ENCODE measurements at regions not wholly inside any gene's neighbourhood (a gene's known extent, or its start where the extent isn't known, plus 50 kb on each side); places are given as distances from the start of the nearest gene placed in this dataset.

DNA sequence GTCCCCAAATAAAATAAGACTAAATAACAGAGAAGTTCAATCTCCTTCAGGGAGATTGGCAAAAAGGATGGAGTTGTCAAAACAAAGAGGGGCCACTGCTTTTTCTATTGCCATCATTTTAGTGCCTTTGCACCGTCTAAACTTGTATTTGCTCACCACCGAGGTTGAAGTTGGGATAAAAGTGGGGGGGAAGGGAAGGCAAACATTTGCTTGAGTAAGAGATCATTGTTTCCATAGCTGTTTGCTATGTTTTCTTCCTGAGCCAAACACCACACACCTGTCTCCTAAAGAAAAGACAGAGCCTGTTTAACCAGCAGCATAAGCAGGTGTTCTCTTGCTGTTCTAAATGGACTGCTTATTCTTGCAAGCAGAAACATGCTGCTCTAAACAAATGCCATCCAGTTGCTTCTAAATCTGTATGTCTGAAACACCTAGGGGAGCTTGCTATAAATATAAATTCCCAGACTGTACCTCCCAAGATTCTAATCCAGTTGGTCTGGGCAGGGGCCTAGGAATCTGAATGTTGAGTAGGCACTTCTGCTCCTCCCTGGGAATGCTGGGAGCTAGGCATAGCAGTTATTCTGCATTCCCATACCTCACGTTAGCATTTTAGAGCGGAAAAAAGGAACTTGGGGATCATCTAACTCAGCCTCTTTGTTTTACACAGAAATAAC is 179.4 kb upstream of the ARL4C start:
- H3K4me1 Mint-ChIP-seq = peaks cover 40 to 44% of the 10 kb centered on the region in 2 experiments
- no peaks in the 10 kb centered on the region for H3K23me2 ChIP-seq (ENCODE audit: insufficient read length, low read depth, low read length, poor library complexity, severe bottlenecking)
- H2BK12ac ChIP-seq (ENCODE audit: insufficient read length, low read depth, low read length) = no peak overlapping the region
- H3K4ac ChIP-seq (ENCODE audit: low read depth, low read length) = no peak overlapping the region
- no peak overlapping the region for H2BK20ac ChIP-seq (ENCODE audit: low read depth, low read length, poor library complexity, severe bottlenecking)
- no peak overlapping the region for H3K4me3 Mint-ChIP-seq
- no peaks in the 10 kb centered on the region for H3K79me2 ChIP-seq (ENCODE audit: insufficient read depth, low read length)
- DNase-seq = peak; percentile 17
- no peak overlapping the region for H3K14ac ChIP-seq (ENCODE audit: insufficient read depth, low read length)
- TF ChIP-seq CTCF (conservative IDR thresholded peaks at IDR 0.05) = no peak
- H3K27me3 Mint-ChIP-seq (ENCODE audit: low read depth) = peaks cover 4% of the 10 kb centered on the region; the same call in 1 of the 2 replicates
- peaks cover 13 to 24% of the 10 kb centered on the region in 2 experiments; a peak in 4 of 5 replicates for H3K9me3 Mint-ChIP-seq
- H4K20me1 ChIP-seq (ENCODE audit: control insufficient read depth, insufficient read depth, insufficient read length) = no peaks in the 10 kb centered on the region
- no peak overlapping the region for H4K91ac ChIP-seq (ENCODE audit: insufficient read length, low read depth, low read length)
- H3K56ac ChIP-seq (ENCODE audit: insufficient read length, low read depth, low read length) = no peak overlapping the region
- no peak overlapping the region for H2AK5ac ChIP-seq (ENCODE audit: insufficient read length, low read length)
- H2BK15ac ChIP-seq (ENCODE audit: low read depth, low read length) = no peak overlapping the region
- WGBS (ENCODE audit: extremely low coverage, insufficient read length, low lambda C conversion rate) = no CpG with 5 or more reads among the region's 4 CpGs
- H4K8ac ChIP-seq (replicated peaks; ENCODE audit: insufficient read length, low read depth, low read length) = no peak overlapping the region
- no peak overlapping the region for H3K18ac ChIP-seq (ENCODE audit: insufficient read length, low read depth, low read length)
- peak overlapping the region; percentile 61 for H3K27ac ChIP-seq (ENCODE audit: insufficient read length, low read depth, low read length)
- H3K79me1 ChIP-seq (ENCODE audit: insufficient read depth, low read depth, low read length, poor library complexity, severe bottlenecking) = no peaks in the 10 kb centered on the region
- H3K36me3 Mint-ChIP-seq (ENCODE audit: insufficient read depth in 1 of 3, low read depth in 3 of 3) = peaks cover 5 to 33% (median 7%) of the 10 kb centered on the region in 3 experiments
- peak overlapping the region; percentile 24 for H2BK120ac ChIP-seq (ENCODE audit: low read depth, low read length, poor library complexity, severe bottlenecking)
- H3K27ac Mint-ChIP-seq = peak overlapping the region; percentile 27 to 83 (median 76); a peak in 5 of 7 replicates
- H3T11ph ChIP-seq (ENCODE audit: low read length) = no peak overlapping the region
- no peak overlapping the region for H3K9ac ChIP-seq (ENCODE audit: extremely low read depth, insufficient read length, low read length)
- no peak overlapping the region for H3K23ac ChIP-seq (ENCODE audit: insufficient read length, low read depth, low read length)
- H2AFZ ChIP-seq (ENCODE audit: low read length) = no peak overlapping the region
- H3K27me3 ChIP-seq (ENCODE audit: insufficient read depth, low read length) = no peaks in the 10 kb centered on the region
- no peaks in the 10 kb centered on the region for H3K9me3 ChIP-seq (ENCODE audit: control insufficient read depth, low read depth, low read length)
- H3K4me1 ChIP-seq (ENCODE audit: insufficient read depth, low read length) = peaks cover 12% of the 10 kb centered on the region
- H3K4me2 ChIP-seq (ENCODE audit: insufficient read depth, insufficient read length, low read length) = no peak overlapping the region
- no peak overlapping the region for H2BK5ac ChIP-seq (ENCODE audit: insufficient read length, low read length)
- no peak overlapping the region for H4K5ac ChIP-seq (ENCODE audit: insufficient read length, low read depth, low read length)
